ENCODE measurements at regions not wholly inside any gene's neighbourhood (a gene's known extent, or its start where the extent isn't known, plus 50 kb on each side); places are given as distances from the start of the nearest gene placed in this dataset.

DNA sequence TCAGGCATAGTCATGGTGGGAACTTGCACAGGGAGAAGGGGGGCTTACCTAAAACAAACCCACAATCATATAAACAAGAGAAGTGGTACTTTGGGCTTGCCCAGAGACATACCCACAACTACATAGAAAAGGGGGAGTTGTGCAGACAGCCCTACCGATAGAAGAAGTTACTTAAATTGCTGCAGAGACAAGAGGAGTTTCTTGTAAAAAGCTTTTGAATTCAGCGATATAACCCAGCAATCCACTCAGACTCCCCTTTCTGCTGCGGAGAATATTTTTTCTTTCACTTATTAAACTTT is 164.0 kb upstream of the ETV3 start:
- Histone ChIP-seq H3K4me3 (replicated peaks in 1 of 3; ENCODE audit: insufficient read depth in 1 of 3, low read depth in 1 of 3, low read length in 3 of 3) (no peak overlapping the region), H3K4me2 (ENCODE audit: insufficient read depth, low read length) (no peak overlapping the region), H3K9ac (replicated peaks; ENCODE audit: extremely low read depth, insufficient read depth, low read length) (no peak overlapping the region), H3K27ac (ENCODE audit: insufficient read depth, low read depth, low read length) (no peak overlapping the region), H3K36me3 (ENCODE audit: control insufficient read depth in 2 of 2, extremely low read depth in 1 of 2, insufficient read depth in 2 of 2, low read length in 2 of 2) (no peaks in the 10 kb centered on the region), H3K79me2 (ENCODE audit: control insufficient read depth, insufficient read depth, low read length) (no peaks in the 10 kb centered on the region), H4K20me1 (replicated peaks; ENCODE audit: control insufficient read depth, extremely low read depth, insufficient read depth, low read length) (no peaks in the 10 kb centered on the region), H3K27me3 (ENCODE audit: control insufficient read depth in 2 of 2, insufficient read depth in 2 of 2, low read length in 2 of 2) (no peaks in the 10 kb centered on the region), H3K9me3 (replicated peaks; ENCODE audit: control insufficient read depth, insufficient read depth, low read length) (no peaks in the 10 kb centered on the region), H3K9me1 (replicated peaks; ENCODE audit: control insufficient read depth, extremely low read depth, insufficient read depth, low read length) (no peaks in the 10 kb centered on the region), H2AFZ (ENCODE audit: low read depth, low read length) (no peak overlapping the region), H3K4me1 (ENCODE audit: control insufficient read depth, extremely low read depth, insufficient read depth, low read length) (no peaks in the 10 kb centered on the region)
- CTCF ChIA-PET, result no interaction called here
- no peak for FAIRE-seq
- BruUV-seq (replicated peaks), result no TSS peak
- intact Hi-C loops (cut with micrococcal nuclease) (no loop called here), dilution Hi-C loops (cut with MboI; ENCODE audit: extremely low pct_ligation_motif_present, low sequenced_read_pairs) (no loop called here)
- no peak for DNase-seq (ENCODE audit: low read depth, low spot score)
- TF ChIP-seq GATA2 (IDR thresholded peaks at IDR 0.05; ENCODE audit: insufficient read depth, insufficient read length, low read depth, low read length), result no peak
- TF ChIP-seq, protein P1, sequence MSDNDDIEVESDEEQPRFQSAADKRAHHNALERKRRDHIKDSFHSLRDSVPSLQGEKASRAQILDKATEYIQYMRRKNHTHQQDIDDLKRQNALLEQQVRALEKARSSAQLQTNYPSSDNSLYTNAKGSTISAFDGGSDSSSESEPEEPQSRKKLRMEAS (IDR thresholded peaks at IDR 0.05; ENCODE audit: insufficient read depth, insufficient read length), result no peak
- TF ChIP-seq, protein P2, sequence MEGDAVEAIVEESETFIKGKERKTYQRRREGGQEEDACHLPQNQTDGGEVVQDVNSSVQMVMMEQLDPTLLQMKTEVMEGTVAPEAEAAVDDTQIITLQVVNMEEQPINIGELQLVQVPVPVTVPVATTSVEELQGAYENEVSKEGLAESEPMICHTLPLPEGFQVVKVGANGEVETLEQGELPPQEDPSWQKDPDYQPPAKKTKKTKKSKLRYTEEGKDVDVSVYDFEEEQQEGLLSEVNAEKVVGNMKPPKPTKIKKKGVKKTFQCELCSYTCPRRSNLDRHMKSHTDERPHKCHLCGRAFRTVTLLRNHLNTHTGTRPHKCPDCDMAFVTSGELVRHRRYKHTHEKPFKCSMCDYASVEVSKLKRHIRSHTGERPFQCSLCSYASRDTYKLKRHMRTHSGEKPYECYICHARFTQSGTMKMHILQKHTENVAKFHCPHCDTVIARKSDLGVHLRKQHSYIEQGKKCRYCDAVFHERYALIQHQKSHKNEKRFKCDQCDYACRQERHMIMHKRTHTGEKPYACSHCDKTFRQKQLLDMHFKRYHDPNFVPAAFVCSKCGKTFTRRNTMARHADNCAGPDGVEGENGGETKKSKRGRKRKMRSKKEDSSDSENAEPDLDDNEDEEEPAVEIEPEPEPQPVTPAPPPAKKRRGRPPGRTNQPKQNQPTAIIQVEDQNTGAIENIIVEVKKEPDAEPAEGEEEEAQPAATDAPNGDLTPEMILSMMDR (IDR thresholded peaks at IDR 0.05; ENCODE audit: extremely low read depth in 1 of 2, insufficient read depth in 1 of 2, low read depth in 1 of 2, low read length in 2 of 2), result no peak
- TF ChIP-seq MYC (IDR thresholded peaks at IDR 0.05; ENCODE audit: low read depth, low read length), result no peak
- TF ChIP-seq EZH2 (IDR thresholded peaks at IDR 0.05; ENCODE audit: borderline replicate concordance, low read depth, low read length, severe bottlenecking), result no peak
- no peak for TF ChIP-seq FOS (IDR thresholded peaks at IDR 0.05; ENCODE audit: borderline replicate concordance, insufficient read depth, low read length)
- TF ChIP-seq JUN (IDR thresholded peaks at IDR 0.05; ENCODE audit: borderline replicate concordance, insufficient read depth, insufficient read length, low read depth), result no peak
- POLR2A ChIA-PET, result no interaction called here

Measured in endothelial cell of umbilical vein (primary cell).